Erythroblast (primary cell): ENCODE measurements at regions not wholly inside any gene's neighbourhood (a gene's known extent, or its start where the extent isn't known, plus 50 kb on each side); places are given as distances from the start of the nearest gene placed in this dataset.

Source experiments
- GATA1 ChIP-seq: IDR thresholded peaks from 2 replicates; pipeline ENCODE4 v1.6.1; 2011; ENCODE audit warnings: low read depth, mild to moderate bottlenecking, control low read depth, low read length, moderate library complexity
- POLR2A ChIP-seq: IDR thresholded peaks from 2 replicates; pipeline ENCODE4 v1.6.1; 2011; ENCODE audit warnings: mild to moderate bottlenecking, low read length

- no peak for TF ChIP-seq GATA1
- no peak for TF ChIP-seq POLR2A
Measured at GRCh38 chr3:177295116-177295515, 97.8 kb upstream of the TBL1XR1 start.
